Psoas muscle (tissue), 7 donors: ENCODE measurements at regions not wholly inside any gene's neighbourhood (a gene's known extent, or its start where the extent isn't known, plus 50 kb on each side); places are given as distances from the start of the nearest gene placed in this dataset.
"Not testable (repeated sequence)": the region's sequence is repeated elsewhere in the genome, so short reads cannot be mapped to it uniquely, and the experiment has no call there.

Experiments used
- ATAC-seq, 4 donors: fragments of 200-7000 bp; cut with Tn5 transposase; one replicate each; pipeline ENCODE4 v1.9.1; 2020; ENCODE audit warnings: moderate library complexity in 3 of 4, mild to moderate bottlenecking in 2 of 4
- DNase-seq, 2 donors: peaks; one replicate each; pipeline ENCODE4 v3.0.0-alpha.2; 2020
- H3K27ac ChIP-seq: fragments of 200-600 bp; one replicate; pipeline ENCODE4 v1.8.0; 2022
- H3K27me3 ChIP-seq, 3 donors: fragments of 200-600 bp in 1 of 3; one replicate each; pipeline versions ENCODE4 v1.6.1 to v1.8.0; 2013 to 2022; ENCODE audit warnings: low read length in 2 of 3, mild to moderate bottlenecking in 2 of 3, moderate library complexity in 1 of 3; ENCODE audit not compliant: insufficient read depth in 3 of 3
- H3K36me3 ChIP-seq, 2 donors: fragments of 200-600 bp in 1 of 2; one replicate each; pipeline versions ENCODE4 v1.6.1 to v1.8.0; 2013 to 2022; ENCODE audit warnings: low read depth in 1 of 2, mild to moderate bottlenecking in 1 of 2, moderate library complexity in 1 of 2; ENCODE audit not compliant: insufficient read depth in 1 of 2
- H3K4me1 ChIP-seq: fragments of 200-600 bp; one replicate; pipeline ENCODE4 v1.8.0; 2022
- H3K4me3 ChIP-seq: fragments of 200-600 bp; one replicate; pipeline ENCODE4 v1.8.0; 2022; ENCODE audit warnings: mild to moderate bottlenecking
- H3K9me3 ChIP-seq: fragments of 200-600 bp; one replicate; pipeline ENCODE4 v1.8.0; 2022
- WGBS, 3 donors: extraction: QIAGEN DNeasy Blood & Tissue Kit; methylation state at CpG; one replicate each; pipeline versions ENCODE4 v1.1.6 to v1.1.7; 2013; 5-methylcytosine and 5-hydroxymethylcytosine counted together
- intact Hi-C, 2 donors: fragments of 100-400 bp; cut with DNase I; formaldehyde crosslinking; loops; one replicate each; pipeline versions ENCODE4 v1.11.0 to v1.14.2; 2022
- TF ChIP-seq, protein P1 (sequence below): fragments of 200-600 bp; IDR thresholded peaks from one replicate; pipeline ENCODE4 v1.8.0; 2022; ENCODE audit warnings: antibody characterized with exemption
- donor health status: healthy with polysubstance abuse.
- donor health status: DM: no; HTN: no; CAD: no; lungs with moderate emphysema.
- donor health status: Bipolar disorder and iron deficiency.
- donor health status: healthy.
- donor health status: DM: yes; HTN: yes; CAD: no.
- donor health status: DM: no; HTN: no; CAD: no.
- donor health status: DM: yes; HTN: yes; CAD: no.

DNA sequence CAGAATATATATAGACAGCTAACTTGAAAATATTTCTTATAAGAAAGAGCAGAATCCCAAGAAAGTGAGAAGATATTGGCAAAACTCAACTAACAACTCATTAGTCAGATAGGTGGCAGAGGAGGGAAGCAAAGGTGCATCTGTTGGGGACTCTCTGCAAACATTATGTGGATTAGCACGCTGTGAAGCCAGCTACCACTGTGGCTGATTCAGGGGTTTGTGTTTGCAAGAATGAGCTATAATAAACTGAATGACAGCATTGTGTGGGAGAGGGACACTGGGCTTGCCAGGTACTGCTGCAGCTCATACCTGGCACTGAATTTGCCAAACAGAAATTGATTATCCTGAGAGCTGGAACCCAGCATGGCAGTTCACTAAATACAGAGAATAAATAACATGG lies 170.3 kb upstream of the MINDY3 start:
- intact Hi-C loops = no loop called here
- DNase-seq (no peak), ATAC-seq (no peak)
- Histone ChIP-seq H3K4me1 (no peaks in the 10 kb centered on the region), H3K4me3 (no peak overlapping the region), H3K36me3 (no peaks in the 10 kb centered on the region), H3K27ac (no peak overlapping the region), H3K9me3 (no peaks in the 10 kb centered on the region), H3K27me3 (no peaks in the 10 kb centered on the region)
- TF ChIP-seq, protein P1, sequence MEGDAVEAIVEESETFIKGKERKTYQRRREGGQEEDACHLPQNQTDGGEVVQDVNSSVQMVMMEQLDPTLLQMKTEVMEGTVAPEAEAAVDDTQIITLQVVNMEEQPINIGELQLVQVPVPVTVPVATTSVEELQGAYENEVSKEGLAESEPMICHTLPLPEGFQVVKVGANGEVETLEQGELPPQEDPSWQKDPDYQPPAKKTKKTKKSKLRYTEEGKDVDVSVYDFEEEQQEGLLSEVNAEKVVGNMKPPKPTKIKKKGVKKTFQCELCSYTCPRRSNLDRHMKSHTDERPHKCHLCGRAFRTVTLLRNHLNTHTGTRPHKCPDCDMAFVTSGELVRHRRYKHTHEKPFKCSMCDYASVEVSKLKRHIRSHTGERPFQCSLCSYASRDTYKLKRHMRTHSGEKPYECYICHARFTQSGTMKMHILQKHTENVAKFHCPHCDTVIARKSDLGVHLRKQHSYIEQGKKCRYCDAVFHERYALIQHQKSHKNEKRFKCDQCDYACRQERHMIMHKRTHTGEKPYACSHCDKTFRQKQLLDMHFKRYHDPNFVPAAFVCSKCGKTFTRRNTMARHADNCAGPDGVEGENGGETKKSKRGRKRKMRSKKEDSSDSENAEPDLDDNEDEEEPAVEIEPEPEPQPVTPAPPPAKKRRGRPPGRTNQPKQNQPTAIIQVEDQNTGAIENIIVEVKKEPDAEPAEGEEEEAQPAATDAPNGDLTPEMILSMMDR = no peak
- WGBS, 3 donors = 39 to 70% (median 58%) methylated on average over 1 of the region's 1 CpG

DNA sequence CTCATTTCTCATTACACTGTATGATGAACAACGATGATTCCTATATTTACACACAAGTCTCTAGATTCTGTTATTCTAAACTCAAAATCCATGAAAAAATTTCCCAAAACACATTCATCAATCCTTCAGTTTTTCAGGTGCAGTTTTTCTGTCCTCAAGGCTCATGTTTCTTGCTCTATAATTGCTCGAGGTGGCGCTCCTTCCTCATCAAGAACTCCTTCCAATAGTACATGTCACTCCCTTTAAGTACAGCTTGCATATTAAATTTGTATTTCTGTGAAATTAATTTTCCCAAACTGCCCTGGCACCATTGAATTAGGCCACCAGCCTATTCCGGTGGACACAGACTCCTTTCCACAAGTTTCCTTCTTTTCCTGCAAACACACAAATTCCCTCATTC lies 188.7 kb upstream of the MINDY3 start:
- H3K27me3 ChIP-seq = no peaks in the 10 kb centered on the region
- no peaks in the 10 kb centered on the region for H3K9me3 ChIP-seq
- no peak overlapping the region for H3K4me3 ChIP-seq
- WGBS, 3 donors = 84 to 86% (median 85%) methylated on average over 4 of the region's 4 CpGs
- no peaks in the 10 kb centered on the region for H3K4me1 ChIP-seq
- H3K27ac ChIP-seq = no peak overlapping the region
- intact Hi-C loops = no loop called here
- DNase-seq (no peak), ATAC-seq (no peak)
- no peaks in the 10 kb centered on the region for H3K36me3 ChIP-seq
- TF ChIP-seq, protein P1 = no peak

DNA sequence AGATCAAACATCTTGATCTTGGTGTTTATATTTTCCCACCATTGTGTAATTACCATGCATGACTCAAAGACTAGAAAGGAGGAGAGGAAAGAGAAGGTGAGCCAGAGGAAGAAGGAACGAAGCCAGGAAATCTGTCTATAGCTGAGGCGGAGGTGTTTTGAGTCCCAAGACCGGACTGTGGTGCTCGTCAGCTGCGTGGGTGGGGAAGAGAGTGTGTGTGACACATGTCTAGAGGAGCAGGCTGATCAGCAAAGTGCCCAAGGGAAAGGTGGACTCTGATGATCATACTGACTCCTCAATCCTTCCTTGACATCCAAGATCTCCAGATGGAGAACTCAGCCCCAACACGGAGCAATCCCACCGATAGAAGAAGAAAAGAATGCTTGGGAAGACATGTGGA lies 189.5 kb upstream of the MINDY3 start:
- intact Hi-C loops = no loop called here
- Histone ChIP-seq H3K9me3 (no peaks in the 10 kb centered on the region), H3K27ac (no peak overlapping the region), H3K27me3 (no peaks in the 10 kb centered on the region), H3K36me3 (no peaks in the 10 kb centered on the region), H3K4me3 (no peak overlapping the region), H3K4me1 (no peaks in the 10 kb centered on the region)
- DNase-seq = no peak
- whole genome bisulfite sequencing, 3 donors = 82 to 86% (median 85%) methylated on average over 7 of the region's 7 CpGs
- no peak for ATAC-seq
- TF ChIP-seq, protein P1 = no peak

DNA sequence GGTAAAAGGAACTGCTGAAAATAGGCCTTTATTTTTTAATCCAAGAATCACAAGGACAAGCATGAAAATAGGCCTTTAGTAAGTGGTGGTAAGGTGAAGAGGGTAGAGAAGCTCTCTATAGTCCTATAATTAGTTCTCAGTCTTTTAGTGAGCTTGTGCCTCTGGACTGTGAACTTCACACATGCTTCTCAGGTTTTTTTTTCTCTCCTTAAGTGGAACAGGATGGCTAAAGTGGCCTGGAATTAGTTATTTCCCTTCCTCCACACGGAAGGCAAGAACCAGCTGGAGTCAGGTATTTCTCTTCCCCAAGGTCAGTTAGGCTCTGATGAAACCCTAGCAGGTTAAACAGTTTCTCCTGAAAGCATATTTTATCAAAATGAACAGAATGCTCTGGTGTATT lies 203.0 kb upstream of the MINDY3 start:
- no peak for ATAC-seq
- Histone ChIP-seq H3K4me1 (no peaks in the 10 kb centered on the region), H3K9me3 (no peaks in the 10 kb centered on the region), H3K36me3 (no peaks in the 10 kb centered on the region), H3K27me3 (no peaks in the 10 kb centered on the region), H3K27ac (no peak overlapping the region), H3K4me3 (no peak overlapping the region)
- 0 to 12% (median 7%) methylated on average over 1 of the region's 1 CpG for WGBS, 3 donors
- TF ChIP-seq, protein P1 = no peak
- no peak for DNase-seq
- intact Hi-C loops = no loop called here

DNA sequence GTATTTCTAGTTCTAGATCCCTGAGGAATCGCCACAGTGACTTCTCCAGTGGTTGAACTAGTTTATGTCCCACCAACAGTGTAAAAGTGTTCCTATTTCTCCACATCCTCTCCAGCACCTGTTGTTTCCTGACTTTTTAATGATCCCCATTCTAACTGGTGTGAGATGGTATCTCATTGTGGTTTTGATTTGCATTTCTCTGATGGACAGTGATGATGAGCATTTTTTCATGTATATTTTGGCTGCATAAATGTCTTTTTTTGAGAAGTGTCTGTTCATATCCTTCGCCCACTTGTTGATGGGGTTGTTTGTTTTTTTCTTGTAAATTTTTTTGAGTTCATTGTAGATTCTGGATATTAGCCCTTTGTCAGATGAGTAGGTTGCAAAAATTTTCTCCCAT lies 223.2 kb upstream of the MINDY3 start:
- H3K36me3 ChIP-seq, H3K9me3 ChIP-seq, DNase-seq, H3K27ac ChIP-seq, intact Hi-C loops, H3K4me3 ChIP-seq, H3K4me1 ChIP-seq, ATAC-seq, H3K27me3 ChIP-seq: not testable (repeated sequence)
- WGBS, 3 donors = 84 to 91% (median 89%) methylated on average over 2 of the region's 2 CpGs
